Testis (tissue), 2 donors: ENCODE measurements at regions not wholly inside any gene's neighbourhood (a gene's known extent, or its start where the extent isn't known, plus 50 kb on each side); places are given as distances from the start of the nearest gene placed in this dataset.
A peak's percentile ranks its signal among the peaks of the same experiment; 100 is the strongest.

ENCODE experiments used
- DNase-seq: peaks from one replicate; pipeline ENCODE4 v3.0.0-alpha.2; 2019
- H3K27ac ChIP-seq, 2 donors: fragments of 200-600 bp; sonication (generic); one replicate each; pipeline ENCODE4 v1.5.1; 2019
- H3K27me3 ChIP-seq: fragments of 200-600 bp; sonication (generic); one replicate; pipeline ENCODE4 v1.5.1; 2019
- H3K36me3 ChIP-seq: fragments of 200-600 bp; sonication (generic); one replicate; pipeline ENCODE4 v1.5.1; 2017; ENCODE audit warnings: low read depth; ENCODE audit errors: missing control alignments
- H3K4me1 ChIP-seq: fragments of 200-600 bp; sonication (generic); one replicate; pipeline ENCODE4 v1.5.1; 2019
- H3K4me3 ChIP-seq, 2 donors: fragments of 200-600 bp; sonication (generic); one replicate each; pipeline ENCODE4 v1.5.1; 2017 to 2019
- H3K9me3 ChIP-seq: fragments of 200-600 bp; sonication (generic); one replicate; pipeline ENCODE4 v1.5.1; 2017
- POLR2A ChIP-seq: fragments of 450-650 bp; IDR thresholded peaks from one replicate; pipeline ENCODE4 v1.6.1; 2017; ENCODE audit warnings: antibody characterized with exemption, mild to moderate bottlenecking, moderate library complexity
- WGBS, 2 donors: methylation state at CpG; one replicate each; pipeline ENCODE4 v1.1.5; 2018; 5-methylcytosine and 5-hydroxymethylcytosine counted together
- intact Hi-C: fragments of 100-400 bp; cut with DNase I; formaldehyde crosslinking; loops from one replicate; pipeline ENCODE4 v1.15.1; 2023; ENCODE audit warnings: low total_unique reads
- TF ChIP-seq, protein P1 (sequence below), 3 experiments: fragments of 450-650 bp in 2 of 3; fragments of 200-600 bp in 1 of 3; sonication (generic) in 1 of 3; IDR thresholded peaks; one replicate each; pipeline ENCODE4 v1.5.1; 2016 to 2019; ENCODE audit warnings: antibody characterized with exemption in 3 of 3, mild to moderate bottlenecking in 2 of 3, moderate library complexity in 1 of 3

GRCh38 chr9:107847978-107848964 is 358.7 kb upstream of the KLF4 start:
- Histone ChIP-seq H3K27ac (peak overlapping the region in 1 of 2 donors; percentile 38), H3K4me1 (no peaks in the 10 kb centered on the region), H3K36me3 (no peaks in the 10 kb centered on the region), H3K9me3 (no peaks in the 10 kb centered on the region), H3K27me3 (no peaks in the 10 kb centered on the region), H3K4me3 (no peak overlapping the region)
- no peak for TF ChIP-seq POLR2A
- TF ChIP-seq, protein P1, sequence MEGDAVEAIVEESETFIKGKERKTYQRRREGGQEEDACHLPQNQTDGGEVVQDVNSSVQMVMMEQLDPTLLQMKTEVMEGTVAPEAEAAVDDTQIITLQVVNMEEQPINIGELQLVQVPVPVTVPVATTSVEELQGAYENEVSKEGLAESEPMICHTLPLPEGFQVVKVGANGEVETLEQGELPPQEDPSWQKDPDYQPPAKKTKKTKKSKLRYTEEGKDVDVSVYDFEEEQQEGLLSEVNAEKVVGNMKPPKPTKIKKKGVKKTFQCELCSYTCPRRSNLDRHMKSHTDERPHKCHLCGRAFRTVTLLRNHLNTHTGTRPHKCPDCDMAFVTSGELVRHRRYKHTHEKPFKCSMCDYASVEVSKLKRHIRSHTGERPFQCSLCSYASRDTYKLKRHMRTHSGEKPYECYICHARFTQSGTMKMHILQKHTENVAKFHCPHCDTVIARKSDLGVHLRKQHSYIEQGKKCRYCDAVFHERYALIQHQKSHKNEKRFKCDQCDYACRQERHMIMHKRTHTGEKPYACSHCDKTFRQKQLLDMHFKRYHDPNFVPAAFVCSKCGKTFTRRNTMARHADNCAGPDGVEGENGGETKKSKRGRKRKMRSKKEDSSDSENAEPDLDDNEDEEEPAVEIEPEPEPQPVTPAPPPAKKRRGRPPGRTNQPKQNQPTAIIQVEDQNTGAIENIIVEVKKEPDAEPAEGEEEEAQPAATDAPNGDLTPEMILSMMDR (IDR thresholded peaks at IDR 0.05) = no peak
- no peak for DNase-seq
- 38 to 55% methylated on average over 6 of the region's 6 CpGs for WGBS, 2 donors
- intact Hi-C loops = no loop called here

GRCh38 chr9:107842530-107842929 is 353.0 kb upstream of the KLF4 start:
- no peak overlapping the region for H3K27ac ChIP-seq
- H3K4me1 ChIP-seq = peaks cover 10% of the 10 kb centered on the region
- H3K9me3 ChIP-seq = no peaks in the 10 kb centered on the region
- no peaks in the 10 kb centered on the region for H3K27me3 ChIP-seq
- intact Hi-C loops = no loop called here
- no peak for DNase-seq
- no peaks in the 10 kb centered on the region for H3K36me3 ChIP-seq
- H3K4me3 ChIP-seq = no peak overlapping the region
- WGBS, 2 donors = 93 to 95% methylated on average over 6 of the region's 6 CpGs
- TF ChIP-seq POLR2A = no peak
- TF ChIP-seq, protein P1 (IDR thresholded peaks at IDR 0.05) = no peak

DNA sequence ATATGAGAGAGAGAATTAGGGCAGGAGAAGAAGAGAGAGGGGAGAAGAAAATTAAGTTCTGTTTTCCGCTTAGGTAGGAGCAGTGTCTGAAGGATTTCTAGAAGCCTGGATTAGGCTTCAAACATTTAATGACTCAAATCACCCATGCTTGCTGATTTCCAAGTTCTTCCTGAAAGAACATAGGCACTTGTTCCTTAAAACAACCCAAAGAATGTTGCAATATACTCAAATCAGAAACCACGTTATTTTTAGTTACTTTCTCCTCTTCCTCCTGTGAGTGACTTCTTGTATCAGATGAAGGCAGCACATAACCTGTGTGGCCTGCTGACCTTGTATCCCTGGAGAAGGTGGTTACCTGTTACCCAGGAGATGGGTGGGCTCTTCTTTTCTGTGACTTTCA is 351.5 kb upstream of the KLF4 start:
- DNase-seq = no peak
- Histone ChIP-seq H3K27ac (no peak overlapping the region), H3K4me3 (no peak overlapping the region), H3K27me3 (no peaks in the 10 kb centered on the region), H3K36me3 (no peaks in the 10 kb centered on the region), H3K9me3 (no peaks in the 10 kb centered on the region), H3K4me1 (peaks cover 10% of the 10 kb centered on the region)
- TF ChIP-seq, protein P1 (IDR thresholded peaks at IDR 0.05) = no peak
- no peak for TF ChIP-seq POLR2A
- 59 to 60% methylated on average over 2 of the region's 2 CpGs for WGBS, 2 donors
- intact Hi-C loops = no loop called here

- H3K9me3 ChIP-seq = no peaks in the 10 kb centered on the region
- TF ChIP-seq, protein P1 (IDR thresholded peaks at IDR 0.05) = no peak
- TF ChIP-seq POLR2A = no peak
- intact Hi-C loops = no loop called here
- no peaks in the 10 kb centered on the region for H3K27me3 ChIP-seq
- no peak for DNase-seq
- no peak overlapping the region for H3K4me3 ChIP-seq
- H3K4me1 ChIP-seq = peaks cover 10% of the 10 kb centered on the region
- H3K27ac ChIP-seq = peak overlapping the region in 1 of 2 donors; percentile 44
- no peaks in the 10 kb centered on the region for H3K36me3 ChIP-seq
- 62 to 90% methylated on average over 1 of the region's 1 CpG for WGBS, 2 donors
Measured at GRCh38 chr9:107839371-107839770, 349.8 kb upstream of the KLF4 start.

DNA sequence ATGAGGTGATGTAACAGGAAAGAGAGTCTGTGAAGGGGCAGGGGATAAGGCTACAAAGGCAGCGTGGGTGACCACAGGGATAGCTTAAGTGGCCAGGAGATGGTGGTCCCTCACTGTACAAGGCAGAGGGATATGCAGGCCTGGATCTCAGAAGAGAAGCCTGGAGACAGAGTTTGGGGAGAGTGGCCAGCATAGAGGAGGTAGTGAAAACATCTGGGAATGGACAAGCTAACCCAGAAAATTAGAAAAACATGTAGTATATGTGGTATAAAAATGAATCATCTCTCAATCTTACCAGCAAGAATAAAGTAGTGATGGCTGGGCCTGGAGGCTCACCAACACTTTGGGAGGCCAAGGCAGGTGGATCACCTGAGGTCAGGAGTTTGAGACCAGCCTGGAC is 349.2 kb upstream of the KLF4 start:
- Histone ChIP-seq H3K27ac (peak overlapping the region in 1 of 2 donors; percentile 44), H3K4me1 (peaks cover 10% of the 10 kb centered on the region), H3K4me3 (no peak overlapping the region), H3K27me3 (no peaks in the 10 kb centered on the region), H3K9me3 (no peaks in the 10 kb centered on the region), H3K36me3 (no peaks in the 10 kb centered on the region)
- TF ChIP-seq POLR2A = no peak
- TF ChIP-seq, protein P1 (IDR thresholded peaks at IDR 0.05) = no peak
- intact Hi-C loops = no loop called here
- 95 to 100% methylated on average over 1 of the region's 1 CpG for WGBS, 2 donors
- DNase-seq = no peak
